ENCODE measurements at regions not wholly inside any gene's neighbourhood (a gene's known extent, or its start where the extent isn't known, plus 50 kb on each side); places are given as distances from the start of the nearest gene placed in this dataset.

GRCh38 chr4:31125061-31125460 lies 404.9 kb downstream of the PCDH7 start:
- TF ChIP-seq EZH2phosphoT487 (IDR thresholded peaks at IDR 0.05; ENCODE audit: low read depth, severe bottlenecking, unreplicated experiment) (no peak), EZH2 (IDR thresholded peaks at IDR 0.05; ENCODE audit: borderline replicate concordance) (no peak)
- TF ChIP-seq, protein P1, sequence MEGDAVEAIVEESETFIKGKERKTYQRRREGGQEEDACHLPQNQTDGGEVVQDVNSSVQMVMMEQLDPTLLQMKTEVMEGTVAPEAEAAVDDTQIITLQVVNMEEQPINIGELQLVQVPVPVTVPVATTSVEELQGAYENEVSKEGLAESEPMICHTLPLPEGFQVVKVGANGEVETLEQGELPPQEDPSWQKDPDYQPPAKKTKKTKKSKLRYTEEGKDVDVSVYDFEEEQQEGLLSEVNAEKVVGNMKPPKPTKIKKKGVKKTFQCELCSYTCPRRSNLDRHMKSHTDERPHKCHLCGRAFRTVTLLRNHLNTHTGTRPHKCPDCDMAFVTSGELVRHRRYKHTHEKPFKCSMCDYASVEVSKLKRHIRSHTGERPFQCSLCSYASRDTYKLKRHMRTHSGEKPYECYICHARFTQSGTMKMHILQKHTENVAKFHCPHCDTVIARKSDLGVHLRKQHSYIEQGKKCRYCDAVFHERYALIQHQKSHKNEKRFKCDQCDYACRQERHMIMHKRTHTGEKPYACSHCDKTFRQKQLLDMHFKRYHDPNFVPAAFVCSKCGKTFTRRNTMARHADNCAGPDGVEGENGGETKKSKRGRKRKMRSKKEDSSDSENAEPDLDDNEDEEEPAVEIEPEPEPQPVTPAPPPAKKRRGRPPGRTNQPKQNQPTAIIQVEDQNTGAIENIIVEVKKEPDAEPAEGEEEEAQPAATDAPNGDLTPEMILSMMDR (IDR thresholded peaks at IDR 0.05; ENCODE audit: poor library complexity): no peak
- Histone ChIP-seq H3K9me3 (ENCODE audit: low read depth) (no peaks in the 10 kb centered on the region), H3K9me2 (replicated peaks; ENCODE audit: insufficient read depth) (no peaks in the 10 kb centered on the region), H4K20me1 (ENCODE audit: insufficient read depth, poor library complexity, severe bottlenecking) (no peaks in the 10 kb centered on the region), H3K36me3 (replicated peaks; ENCODE audit: insufficient read depth, low read depth) (no peaks in the 10 kb centered on the region), H3K4me1 (ENCODE audit: insufficient read depth) (no peaks in the 10 kb centered on the region), H3K4me3 (no peak overlapping the region), H3K27ac (no peak overlapping the region), H2AFZ (no peak overlapping the region), H3K27me3 (no peaks in the 10 kb centered on the region), H3K79me2 (no peaks in the 10 kb centered on the region), H3K4me2 (no peak overlapping the region)
- 92% methylated on average over 1 of the region's 1 CpG for WGBS (ENCODE audit: low lambda C conversion rate, missing lambda C conversion rate)
- DNase-seq (ENCODE audit: low spot score): no peak

DNA sequence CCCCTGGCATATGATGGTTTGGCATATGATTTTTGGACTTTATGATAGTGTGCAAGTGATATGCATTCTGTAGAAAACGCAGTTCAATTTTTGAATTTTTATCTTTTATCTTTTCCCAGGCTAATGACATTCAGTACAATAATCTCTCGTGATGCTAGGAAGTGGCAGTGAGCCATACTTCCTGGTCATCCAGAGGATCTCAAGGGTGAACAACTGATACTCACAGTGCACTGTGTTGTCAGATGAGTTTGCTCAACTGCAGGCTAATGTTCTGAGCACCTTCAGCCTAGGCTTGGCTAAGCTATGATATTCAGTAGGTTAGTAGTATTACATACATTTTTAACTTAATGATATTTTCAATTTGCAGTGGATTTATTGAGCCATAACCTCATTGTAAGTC lies 405.3 kb downstream of the PCDH7 start:
- no peak overlapping the region for H3K27ac ChIP-seq
- H3K27me3 ChIP-seq: no peaks in the 10 kb centered on the region
- no peak overlapping the region for H2AFZ ChIP-seq
- H3K36me3 ChIP-seq (replicated peaks; ENCODE audit: insufficient read depth, low read depth): no peaks in the 10 kb centered on the region
- no peak overlapping the region for H3K4me3 ChIP-seq
- no peaks in the 10 kb centered on the region for H3K4me1 ChIP-seq (ENCODE audit: insufficient read depth)
- H3K9me2 ChIP-seq (replicated peaks; ENCODE audit: insufficient read depth): no peaks in the 10 kb centered on the region
- no peaks in the 10 kb centered on the region for H4K20me1 ChIP-seq (ENCODE audit: insufficient read depth, poor library complexity, severe bottlenecking)
- TF ChIP-seq EZH2 (IDR thresholded peaks at IDR 0.05; ENCODE audit: borderline replicate concordance) (no peak), EZH2phosphoT487 (IDR thresholded peaks at IDR 0.05; ENCODE audit: low read depth, severe bottlenecking, unreplicated experiment) (no peak)
- TF ChIP-seq, protein P1 (IDR thresholded peaks at IDR 0.05; ENCODE audit: poor library complexity): no peak
- no peaks in the 10 kb centered on the region for H3K9me3 ChIP-seq (ENCODE audit: low read depth)
- H3K4me2 ChIP-seq: no peak overlapping the region
- DNase-seq (ENCODE audit: low spot score): no peak
- H3K79me2 ChIP-seq: no peaks in the 10 kb centered on the region
- WGBS (ENCODE audit: low lambda C conversion rate, missing lambda C conversion rate): 87% methylated on average over 2 of the region's 2 CpGs

DNA sequence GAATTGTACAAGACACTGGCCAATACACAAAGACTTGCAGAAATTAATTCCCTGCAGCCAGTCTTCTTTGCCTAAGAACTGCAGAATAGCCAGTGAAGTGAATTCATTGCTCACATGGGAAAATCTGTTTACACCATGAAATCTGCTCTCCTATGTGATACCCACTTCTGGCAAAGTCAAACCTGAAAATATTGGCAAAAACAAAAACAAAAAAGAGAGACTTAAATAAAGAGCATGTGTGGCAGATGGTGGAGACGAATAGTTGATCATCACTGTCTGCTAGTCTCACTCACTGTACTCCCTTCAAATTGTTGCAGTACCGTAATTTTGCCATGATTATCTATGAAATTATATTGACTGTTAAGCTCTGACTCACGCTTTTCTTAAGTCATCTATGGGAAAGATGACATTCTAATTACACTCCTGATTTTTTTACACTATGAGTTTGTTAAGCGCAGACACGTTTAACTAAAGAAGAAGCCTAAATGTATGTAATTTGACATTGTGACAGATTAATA lies 406.8 kb downstream of the PCDH7 start:
- Histone ChIP-seq H3K4me1 (ENCODE audit: insufficient read depth) (no peaks in the 10 kb centered on the region), H3K79me2 (no peaks in the 10 kb centered on the region), H4K20me1 (ENCODE audit: insufficient read depth, poor library complexity, severe bottlenecking) (no peaks in the 10 kb centered on the region), H3K27me3 (no peaks in the 10 kb centered on the region), H3K9me2 (replicated peaks; ENCODE audit: insufficient read depth) (no peaks in the 10 kb centered on the region), H3K36me3 (replicated peaks; ENCODE audit: insufficient read depth, low read depth) (no peaks in the 10 kb centered on the region), H3K4me2 (no peak overlapping the region), H3K27ac (no peak overlapping the region), H3K9me3 (ENCODE audit: low read depth) (no peaks in the 10 kb centered on the region), H3K4me3 (no peak overlapping the region), H2AFZ (no peak overlapping the region)
- no peak for DNase-seq (ENCODE audit: low spot score)
- TF ChIP-seq, protein P1 (IDR thresholded peaks at IDR 0.05; ENCODE audit: poor library complexity): no peak
- no peak for TF ChIP-seq EZH2 (IDR thresholded peaks at IDR 0.05; ENCODE audit: borderline replicate concordance)
- TF ChIP-seq EZH2phosphoT487 (IDR thresholded peaks at IDR 0.05; ENCODE audit: low read depth, severe bottlenecking, unreplicated experiment): no peak
- 84% methylated on average over 5 of the region's 5 CpGs for WGBS (ENCODE audit: low lambda C conversion rate, missing lambda C conversion rate)

- Histone ChIP-seq H2AFZ (no peak overlapping the region), H4K20me1 (ENCODE audit: insufficient read depth, poor library complexity, severe bottlenecking) (no peaks in the 10 kb centered on the region), H3K36me3 (replicated peaks; ENCODE audit: insufficient read depth, low read depth) (no peaks in the 10 kb centered on the region), H3K9me2 (replicated peaks; ENCODE audit: insufficient read depth) (no peaks in the 10 kb centered on the region), H3K27me3 (no peaks in the 10 kb centered on the region), H3K4me2 (no peak overlapping the region), H3K27ac (no peak overlapping the region), H3K4me1 (ENCODE audit: insufficient read depth) (no peaks in the 10 kb centered on the region), H3K4me3 (no peak overlapping the region), H3K79me2 (no peaks in the 10 kb centered on the region), H3K9me3 (ENCODE audit: low read depth) (no peaks in the 10 kb centered on the region)
- TF ChIP-seq, protein P1 (IDR thresholded peaks at IDR 0.05; ENCODE audit: poor library complexity): no peak
- no peak for TF ChIP-seq EZH2phosphoT487 (IDR thresholded peaks at IDR 0.05; ENCODE audit: low read depth, severe bottlenecking, unreplicated experiment)
- no peak for TF ChIP-seq EZH2 (IDR thresholded peaks at IDR 0.05; ENCODE audit: borderline replicate concordance)
- WGBS (ENCODE audit: low lambda C conversion rate, missing lambda C conversion rate): 79% methylated on average over 3 of the region's 3 CpGs
- no peak for DNase-seq (ENCODE audit: low spot score)
Measured at GRCh38 chr4:31130930-31131329, 410.8 kb downstream of the PCDH7 start.
